Right ventricle myocardium inferior (tissue), 1 donor: ENCODE measurements at regions not wholly inside any gene's neighbourhood (a gene's known extent, or its start where the extent isn't known, plus 50 kb on each side); places are given as distances from the start of the nearest gene placed in this dataset.

ENCODE experiments used
- ATAC-seq: fragments of 200-7000 bp; cut with Tn5 transposase; one replicate; pipeline ENCODE4 v1.9.1; 2020; ENCODE audit warnings: mild to moderate bottlenecking, moderate library complexity
- DNase-seq: peaks from one replicate; pipeline ENCODE4 v3.0.0; 2021; ENCODE audit errors: missing footprints
- intact Hi-C: fragments of 100-400 bp; cut with DNase I; formaldehyde crosslinking; loops from one replicate; pipeline ENCODE4 v1.11.0; 2022
- donor health status: DM: no; HTN: yes; CAD: no; lungs with severe emphysema.

DNA sequence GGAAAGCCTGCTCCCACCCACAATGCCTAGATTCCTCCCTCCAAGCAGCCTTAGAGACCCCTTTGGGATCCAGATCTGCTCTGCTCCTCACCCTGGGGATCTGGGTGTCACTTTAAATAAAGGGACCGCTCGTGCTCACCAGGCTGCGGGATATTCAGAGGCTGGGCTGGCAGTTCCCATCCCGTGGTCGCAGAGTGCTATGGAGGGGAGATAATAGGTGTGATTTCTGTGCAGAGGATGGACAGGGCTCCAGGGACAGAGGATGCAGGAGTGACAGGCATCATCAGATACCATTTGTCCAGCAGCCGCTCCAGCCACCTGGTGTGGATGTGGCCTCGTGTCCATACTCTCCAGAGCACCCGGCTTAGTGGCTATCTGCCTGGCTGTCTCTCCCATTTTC lies 415.9 kb upstream of the SULF2 start:
- ATAC-seq (no peak), DNase-seq (peak; percentile 40)
- intact Hi-C loops = no loop called here

DNA sequence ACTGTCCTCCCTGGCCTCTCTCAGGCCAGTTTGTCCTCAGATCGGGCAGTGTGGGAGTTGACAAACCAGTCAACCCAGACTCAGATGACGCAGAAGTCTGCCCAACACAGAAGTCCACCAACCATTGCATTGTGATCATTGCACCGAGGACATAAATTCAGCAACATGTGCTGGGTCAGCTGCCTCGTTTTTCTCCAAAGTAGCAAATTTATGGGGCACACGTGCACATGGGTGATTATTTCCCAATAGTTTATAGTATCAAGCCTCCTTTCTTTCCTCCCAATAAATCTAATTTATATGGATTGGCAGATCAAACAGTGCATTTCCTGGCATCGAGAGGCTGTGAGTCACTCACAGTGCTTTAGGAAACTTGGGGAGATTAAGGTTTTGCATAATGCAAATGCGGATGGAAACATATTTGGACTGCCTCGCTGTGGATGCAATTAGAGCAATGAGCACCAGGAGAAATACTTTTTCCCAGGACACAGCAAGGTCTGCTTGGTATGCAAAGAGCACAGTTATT lies 413.7 kb upstream of the SULF2 start:
- ATAC-seq = no peak
- intact Hi-C loops = no loop called here
- DNase-seq = peak; percentile 15

DNA sequence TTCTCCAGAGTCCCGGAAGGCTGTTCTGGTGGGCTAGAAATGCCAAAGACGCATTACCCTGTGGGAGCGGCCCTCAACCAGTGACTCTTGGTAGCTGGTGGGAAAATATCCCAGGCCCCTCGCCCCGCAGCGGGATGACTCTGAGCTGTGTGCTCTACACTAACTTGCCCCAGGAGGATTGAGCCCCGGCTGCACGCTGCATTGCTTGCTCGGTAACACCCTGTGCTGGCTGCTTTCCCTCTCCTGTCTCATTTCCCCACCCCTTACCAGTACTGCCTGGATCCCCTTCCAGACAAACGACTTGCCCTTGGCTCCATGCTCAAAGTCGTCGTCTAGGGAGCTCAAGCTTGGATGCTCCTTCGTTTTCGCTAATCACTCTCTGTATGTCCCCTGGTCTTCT lies 411.8 kb upstream of the SULF2 start:
- peak; percentile 22 for ATAC-seq
- DNase-seq = no peak
- intact Hi-C loops = no loop called here

DNA sequence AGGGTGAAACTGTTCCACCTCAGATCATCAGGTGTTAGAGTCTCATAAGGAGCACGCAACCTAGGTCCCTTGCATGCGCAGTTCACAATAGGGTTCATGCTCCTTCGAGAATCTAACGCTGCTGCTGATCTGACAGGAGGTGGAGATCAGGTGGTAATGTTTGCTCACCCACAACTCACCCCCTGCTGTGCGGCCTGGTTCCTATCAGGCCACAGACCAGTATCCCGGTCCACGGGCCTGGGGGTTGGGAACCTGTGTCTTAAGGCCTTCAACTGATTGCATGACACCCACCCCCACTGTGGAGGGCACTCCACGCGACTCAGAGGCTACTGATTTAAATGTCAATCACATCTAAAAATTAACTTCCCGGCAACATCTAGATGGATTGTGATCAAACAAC lies 411.2 kb upstream of the SULF2 start:
- DNase-seq = no peak
- ATAC-seq = no peak
- intact Hi-C loops = no loop called here

DNA sequence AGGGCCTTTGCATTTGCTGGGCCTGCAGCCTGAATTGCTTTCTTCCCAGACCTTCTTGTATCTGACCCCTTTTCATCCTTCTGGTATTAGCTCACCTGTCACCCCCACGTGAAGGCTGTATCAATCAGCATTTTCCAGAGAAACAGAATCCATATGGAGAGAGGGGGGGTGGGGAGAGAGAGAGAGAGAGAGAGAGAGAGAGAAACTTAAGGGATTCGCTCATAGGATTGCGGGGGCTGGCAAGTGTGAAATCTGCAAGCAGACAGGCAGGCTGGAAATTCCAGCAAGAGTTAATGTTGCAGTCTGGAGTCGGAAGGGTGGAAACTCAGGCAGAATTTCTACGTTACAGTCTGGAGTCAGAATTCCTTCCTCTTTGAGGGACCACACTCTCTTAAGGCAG lies 410.7 kb upstream of the SULF2 start:
- intact Hi-C loops = no loop called here
- DNase-seq = no peak
- ATAC-seq = no peak

DNA sequence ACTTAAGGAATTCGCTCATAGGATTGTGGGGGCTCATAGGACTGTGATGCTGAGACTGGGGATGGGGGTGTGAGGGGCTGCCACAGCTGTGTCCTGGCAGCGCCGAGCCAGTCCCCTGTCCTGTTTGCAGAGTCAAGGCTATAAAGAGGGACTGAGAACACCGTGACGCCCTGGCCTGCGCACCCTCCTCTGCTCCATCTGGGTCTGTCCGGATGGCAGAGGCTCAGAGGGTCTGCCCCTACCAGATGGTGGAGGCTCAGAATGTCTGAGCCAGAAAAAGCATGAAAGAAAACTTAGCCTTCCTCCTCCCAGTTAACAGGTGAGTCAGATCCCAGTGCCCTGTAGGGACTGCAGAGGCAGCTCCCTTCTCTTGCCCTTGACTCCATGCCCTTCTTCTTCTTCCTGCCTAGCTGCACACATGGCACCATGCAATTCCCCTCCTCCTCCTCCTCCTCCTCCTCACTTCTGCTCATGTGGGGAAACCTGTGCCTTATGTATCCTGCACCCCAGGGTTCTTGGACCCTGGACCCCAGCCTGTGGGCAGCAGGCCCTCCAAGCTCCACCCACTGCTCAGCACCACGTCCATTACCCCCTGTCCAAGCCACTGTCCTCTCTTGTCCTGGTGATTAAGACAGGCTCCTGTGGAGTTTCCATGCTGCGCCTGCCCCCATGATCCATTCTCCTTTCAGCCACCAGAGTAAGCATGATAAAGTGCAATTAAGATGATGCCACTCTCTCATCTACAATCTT lies 410.0 kb upstream of the SULF2 start:
- DNase-seq (peak; percentile 31), ATAC-seq (no peak)
- intact Hi-C loops = no loop called here

DNA sequence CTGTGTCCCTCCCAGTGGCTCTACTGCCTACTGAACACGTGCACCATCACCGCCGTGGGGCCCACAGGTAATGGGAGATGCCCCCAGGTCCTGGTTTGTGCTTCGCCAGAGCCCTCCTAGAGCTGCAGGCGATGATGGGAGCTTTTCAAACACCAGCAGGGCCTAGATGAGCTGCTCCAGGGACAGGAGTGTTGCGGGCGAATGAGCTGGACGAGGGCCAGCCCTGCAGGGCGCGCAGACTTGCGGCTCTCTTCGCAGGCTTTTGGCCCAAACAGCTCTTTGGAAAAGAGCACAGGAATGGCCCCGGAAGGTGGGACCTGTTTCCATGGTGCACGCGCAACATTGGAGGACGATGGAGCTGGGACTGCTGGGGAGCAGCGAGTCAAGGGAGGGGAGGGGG lies 409.3 kb upstream of the SULF2 start:
- intact Hi-C loops = no loop called here
- no peak for ATAC-seq
- peak; percentile 9 for DNase-seq

DNA sequence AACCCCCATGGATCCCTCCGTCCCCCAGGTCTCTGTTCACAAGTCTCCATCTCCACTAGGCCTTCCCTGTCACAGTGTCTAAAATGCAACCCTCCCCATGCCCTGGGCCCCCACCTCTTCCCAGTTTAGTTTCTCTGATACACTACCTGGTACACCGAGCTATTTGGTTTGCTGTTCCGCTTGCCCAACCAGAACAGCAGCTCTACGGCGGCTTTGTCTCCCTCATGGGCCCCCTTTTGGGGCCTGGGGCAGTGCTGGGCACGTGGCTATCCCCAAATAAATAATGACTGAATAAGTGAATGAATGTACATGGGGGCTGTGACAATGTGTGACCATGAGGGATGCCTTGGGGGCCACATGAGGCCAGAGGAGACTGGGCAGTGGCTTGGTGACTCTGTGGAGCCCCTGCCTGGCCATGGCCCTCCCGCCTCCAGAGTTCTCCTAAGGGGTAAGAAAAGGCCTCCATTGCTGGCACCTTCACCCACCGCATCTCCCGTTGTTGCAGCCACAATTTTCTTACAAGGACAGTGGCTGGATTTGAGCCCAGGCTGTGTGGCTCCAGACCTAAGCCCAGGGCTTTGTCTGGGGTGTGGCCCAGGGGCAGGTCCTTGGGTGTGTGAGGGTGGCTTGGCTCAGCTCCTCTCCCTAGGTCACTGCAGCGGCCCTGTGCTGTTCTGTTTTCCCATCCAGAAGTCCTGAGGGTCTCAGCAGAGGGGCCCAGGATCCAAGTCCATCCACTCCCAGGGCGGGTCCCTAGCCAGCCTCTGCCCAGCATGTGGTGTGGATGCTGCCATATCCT lies 408.5 kb upstream of the SULF2 start:
- no peak for ATAC-seq
- intact Hi-C loops = no loop called here
- DNase-seq = peak; percentile 16

DNA sequence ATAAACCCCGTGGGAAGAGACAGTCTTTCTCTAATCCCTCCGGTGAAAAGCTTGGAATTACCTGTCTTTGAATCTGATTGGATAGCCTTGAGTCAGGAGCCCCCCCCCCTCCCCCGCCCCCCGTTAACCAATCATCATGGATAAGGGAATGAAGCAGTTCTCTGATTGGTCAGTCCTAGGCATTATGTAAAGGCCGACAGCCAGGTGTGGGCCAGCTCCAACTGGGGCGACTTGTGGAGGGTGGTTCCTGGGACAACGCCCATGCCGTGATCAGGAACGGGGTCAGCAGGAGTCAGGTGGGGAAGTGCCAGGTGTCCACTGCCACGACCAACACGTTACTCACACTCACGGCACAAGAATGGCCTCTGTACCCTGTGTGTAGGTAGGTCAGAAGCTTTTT lies 406.8 kb upstream of the SULF2 start:
- intact Hi-C loops = no loop called here
- no peak for ATAC-seq
- DNase-seq = peak; percentile 27

DNA sequence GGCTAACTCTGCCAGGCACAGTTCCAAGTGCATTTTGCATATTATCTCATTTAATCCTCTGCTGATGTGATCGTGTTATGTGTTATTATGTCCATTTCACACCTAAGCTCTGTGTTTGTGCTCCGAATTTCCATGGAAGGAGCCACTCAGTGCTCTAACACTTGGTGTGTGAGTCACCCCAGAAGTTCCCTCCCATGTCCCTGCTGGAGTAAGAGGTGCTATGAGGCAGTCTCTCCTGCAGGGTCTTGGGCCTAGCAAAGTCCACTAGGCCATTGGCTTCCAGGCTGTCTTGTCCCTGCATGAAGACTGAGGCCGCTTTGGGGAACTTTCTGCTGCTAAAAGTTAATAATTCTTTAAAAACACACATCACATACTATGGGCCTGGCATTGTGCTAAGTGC lies 405.9 kb upstream of the SULF2 start:
- DNase-seq (no peak), ATAC-seq (no peak)
- intact Hi-C loops = no loop called here

DNA sequence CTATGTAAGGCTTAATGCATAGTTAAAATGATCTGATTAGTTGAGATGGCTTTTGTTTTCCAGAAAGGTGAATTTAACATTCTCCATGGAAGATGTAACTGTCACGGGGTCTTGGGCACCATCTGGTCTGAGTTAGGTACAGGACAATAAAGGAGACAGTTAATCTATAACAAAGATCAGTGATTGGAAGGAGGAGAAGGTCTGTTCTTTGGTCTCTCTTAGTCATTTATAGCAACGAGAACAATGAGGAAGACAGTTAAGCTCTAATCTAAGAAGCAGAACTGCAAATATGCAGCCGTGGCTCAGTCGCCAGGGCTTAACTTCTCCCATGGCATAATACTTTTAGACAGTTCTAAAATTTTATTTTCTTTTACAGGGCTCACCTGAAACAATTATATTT lies 405.5 kb upstream of the SULF2 start:
- no peak for DNase-seq
- no peak for ATAC-seq
- intact Hi-C loops = no loop called here

DNA sequence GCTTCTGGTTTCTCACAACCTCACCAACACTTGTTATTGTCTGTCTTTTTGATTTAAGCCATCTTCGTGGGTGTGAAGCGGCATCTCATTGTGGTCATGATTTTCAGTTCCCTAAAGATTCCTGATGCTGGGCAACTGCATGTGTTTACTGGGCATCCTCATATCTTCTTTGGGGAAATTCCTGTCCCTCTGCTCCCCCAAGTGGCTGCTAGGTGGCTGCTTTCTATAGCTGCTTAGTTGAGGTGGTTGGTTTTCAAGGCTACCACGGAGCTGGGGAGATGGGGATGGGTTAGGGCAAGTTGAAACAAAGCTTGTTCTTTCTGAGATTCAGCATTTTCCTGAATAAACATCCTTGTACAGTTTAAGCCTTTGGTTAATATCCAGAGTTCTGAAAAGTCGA lies 403.9 kb upstream of the SULF2 start:
- intact Hi-C loops = no loop called here
- ATAC-seq (no peak), DNase-seq (no peak)

DNA sequence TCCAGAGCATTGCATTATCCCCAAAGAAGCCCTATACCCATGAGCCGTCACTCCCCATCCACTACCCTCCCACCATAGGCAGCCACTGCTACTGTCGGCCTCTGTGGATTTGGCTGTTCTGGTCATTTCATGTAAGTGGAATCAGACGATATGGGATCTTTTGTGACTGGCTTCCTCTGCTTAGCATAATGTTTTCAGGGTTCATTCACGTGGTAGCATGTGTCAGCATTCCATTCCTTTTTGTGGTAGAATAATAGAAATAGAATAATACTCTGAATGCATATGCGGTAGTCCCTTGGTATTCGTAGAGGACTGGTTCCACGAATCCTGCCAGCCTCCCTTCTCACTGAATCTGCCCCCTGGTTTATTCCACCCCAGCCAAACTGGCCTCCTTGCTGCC lies 402.6 kb upstream of the SULF2 start:
- no peak for DNase-seq
- ATAC-seq = no peak
- intact Hi-C loops = no loop called here

DNA sequence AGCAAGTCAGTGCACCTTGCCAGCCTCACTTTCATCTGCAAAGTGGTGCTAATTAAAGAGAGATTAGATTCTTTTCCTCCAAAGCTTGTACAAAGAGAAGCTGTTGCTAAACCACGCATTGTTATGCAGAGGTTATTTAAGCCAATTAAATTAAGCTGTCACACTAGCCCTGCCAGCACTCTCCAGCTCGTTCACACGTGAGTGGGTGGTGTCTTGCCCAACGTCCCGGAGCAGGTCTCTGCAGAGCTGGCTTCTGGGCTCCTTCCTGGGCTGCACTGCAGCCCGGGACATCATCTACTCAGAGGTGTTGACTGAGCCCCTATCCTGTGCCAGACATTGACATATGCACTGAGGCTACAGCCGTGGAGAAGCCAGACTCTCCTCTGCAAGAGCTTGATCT lies 401.6 kb upstream of the SULF2 start:
- peak; percentile 50 for ATAC-seq
- peak; percentile 13 for DNase-seq
- intact Hi-C loops = no loop called here

DNA sequence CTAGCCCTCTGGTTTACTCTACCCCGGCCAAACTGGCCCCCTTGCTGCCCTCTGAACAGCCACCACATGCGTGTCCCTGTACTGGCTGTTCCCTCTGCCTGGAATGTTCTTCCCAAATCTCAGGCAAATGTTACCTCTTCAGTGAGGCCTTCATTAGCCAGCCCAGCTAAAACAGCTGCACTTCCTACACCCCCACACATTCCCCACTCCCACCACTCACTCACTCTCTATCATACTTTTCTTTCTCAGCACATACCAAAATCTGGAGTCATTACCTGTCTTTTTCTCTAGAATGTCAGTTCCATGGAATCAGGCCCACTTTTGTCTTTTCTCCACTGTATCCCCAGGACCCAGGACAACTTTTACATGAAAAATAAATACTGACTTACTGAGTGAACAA lies 401.2 kb upstream of the SULF2 start:
- intact Hi-C loops = no loop called here
- ATAC-seq (no peak), DNase-seq (no peak)

DNA sequence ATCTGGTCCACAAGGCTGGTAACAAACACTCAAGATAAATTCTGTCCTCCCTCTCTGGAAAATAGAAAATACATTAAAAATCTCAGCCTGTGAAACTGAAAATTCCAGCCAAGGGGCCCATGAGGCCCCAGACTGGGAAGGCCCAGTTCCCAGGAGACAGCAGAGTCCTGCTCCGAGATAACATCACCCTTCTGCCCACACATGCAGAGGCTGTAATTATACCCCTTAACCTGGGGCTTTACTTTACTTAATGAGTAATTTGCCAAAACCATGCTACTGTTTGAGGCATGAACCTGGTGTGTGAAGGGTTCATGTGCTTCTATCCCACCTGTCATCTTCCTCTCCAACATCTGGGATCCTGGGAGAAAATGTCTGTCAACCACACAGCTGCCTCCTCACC lies 398.9 kb upstream of the SULF2 start:
- no peak for DNase-seq
- intact Hi-C loops = no loop called here
- no peak for ATAC-seq

DNA sequence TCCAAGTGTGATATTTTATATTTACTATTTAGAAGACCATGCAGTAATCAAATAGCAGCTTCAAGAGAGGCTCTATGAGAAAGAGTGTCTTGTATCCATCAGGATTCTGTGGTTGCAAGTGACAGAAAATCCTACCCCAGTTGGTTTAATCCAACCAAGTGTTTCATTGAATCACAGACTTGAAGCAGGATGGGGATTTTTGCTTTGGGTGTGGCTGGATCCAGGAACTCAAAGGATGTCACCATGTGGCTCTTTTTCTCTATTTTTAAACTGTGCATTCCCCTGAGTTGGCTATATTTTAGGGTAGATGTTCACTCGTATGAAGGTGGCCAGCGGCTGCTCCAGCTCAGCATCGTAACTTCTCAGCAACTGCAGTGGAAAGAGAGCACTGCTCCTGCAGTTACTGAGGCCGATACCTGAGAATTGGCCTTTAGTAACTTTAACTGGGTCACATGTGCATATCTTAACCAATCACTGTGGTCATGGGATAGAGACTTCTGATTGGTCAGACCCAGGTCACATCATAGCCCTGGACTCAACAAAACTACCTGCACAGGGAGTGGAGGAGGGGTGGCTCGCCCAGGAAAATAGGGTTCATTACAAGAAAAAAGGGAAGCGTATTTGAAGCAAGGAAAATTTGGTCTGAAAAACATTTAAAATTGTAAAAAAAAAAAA lies 396.1 kb upstream of the SULF2 start:
- no peak for ATAC-seq
- no peak for DNase-seq
- intact Hi-C loops = no loop called here

DNA sequence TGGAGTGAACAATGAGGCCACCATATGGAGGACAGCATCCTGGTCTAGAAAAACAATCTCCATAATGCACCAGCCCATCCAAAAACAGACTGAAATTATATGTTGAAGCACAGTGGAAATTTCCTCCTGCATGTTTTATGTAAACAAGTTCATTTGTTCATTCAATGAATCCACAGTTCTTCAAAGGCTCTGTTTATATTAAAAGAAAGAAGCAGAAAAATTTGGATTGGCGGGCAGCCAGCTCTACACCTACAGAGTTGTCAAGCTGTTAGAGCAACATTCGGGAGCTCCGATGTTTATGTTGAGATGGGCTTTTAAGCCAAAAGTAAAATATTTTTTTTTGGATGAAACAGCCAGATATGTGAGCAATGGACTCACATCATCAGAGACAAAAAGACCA lies 395.3 kb upstream of the SULF2 start:
- ATAC-seq (no peak), DNase-seq (no peak)
- intact Hi-C loops = no loop called here

DNA sequence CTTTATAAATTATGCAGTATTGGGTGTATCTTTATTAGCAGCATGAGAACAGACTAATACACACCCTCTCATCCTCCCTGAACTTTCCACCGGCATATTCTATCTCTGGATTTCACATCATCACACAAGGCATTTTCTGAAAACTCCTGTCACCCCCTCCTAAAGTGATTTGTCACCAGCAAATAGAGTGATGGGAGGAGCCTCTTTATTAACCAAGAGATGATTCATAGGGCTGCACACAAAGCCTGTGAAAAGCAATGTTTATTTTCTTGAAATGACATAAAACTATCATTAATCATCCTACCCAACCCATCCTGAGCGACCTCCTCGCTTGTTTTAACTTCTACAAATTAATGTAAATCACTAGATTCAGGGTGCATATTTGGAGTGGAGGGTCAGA lies 394.7 kb upstream of the SULF2 start:
- no peak for ATAC-seq
- no peak for DNase-seq
- intact Hi-C loops = no loop called here

DNA sequence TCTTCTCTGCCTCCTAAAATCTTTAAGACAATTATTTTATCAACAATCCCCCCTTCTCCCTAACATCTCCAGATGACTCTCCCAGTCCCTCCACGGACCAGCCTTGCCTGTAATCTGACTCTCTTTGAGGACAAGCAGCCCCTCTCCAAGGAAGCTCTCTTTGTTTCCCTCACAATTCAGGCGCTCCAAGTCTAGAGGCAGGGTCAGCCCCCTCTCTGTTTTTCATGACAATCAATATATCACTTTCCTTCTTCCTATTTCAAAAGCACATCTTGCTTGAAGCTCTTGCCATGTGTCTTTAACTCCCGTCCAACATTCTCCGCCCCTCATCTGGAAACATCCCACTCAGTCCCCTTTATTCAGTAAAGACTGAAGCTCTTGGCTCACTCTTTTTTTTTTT lies 393.4 kb upstream of the SULF2 start:
- ATAC-seq (no peak), DNase-seq (no peak)
- intact Hi-C loops = no loop called here
